ENCODE measurements at regions not wholly inside any gene's neighbourhood (a gene's known extent, or its start where the extent isn't known, plus 50 kb on each side); places are given as distances from the start of the nearest gene placed in this dataset.
"Not testable (repeated sequence)": the region's sequence is repeated elsewhere in the genome, so short reads cannot be mapped to it uniquely, and the experiment has no call there.

DNA sequence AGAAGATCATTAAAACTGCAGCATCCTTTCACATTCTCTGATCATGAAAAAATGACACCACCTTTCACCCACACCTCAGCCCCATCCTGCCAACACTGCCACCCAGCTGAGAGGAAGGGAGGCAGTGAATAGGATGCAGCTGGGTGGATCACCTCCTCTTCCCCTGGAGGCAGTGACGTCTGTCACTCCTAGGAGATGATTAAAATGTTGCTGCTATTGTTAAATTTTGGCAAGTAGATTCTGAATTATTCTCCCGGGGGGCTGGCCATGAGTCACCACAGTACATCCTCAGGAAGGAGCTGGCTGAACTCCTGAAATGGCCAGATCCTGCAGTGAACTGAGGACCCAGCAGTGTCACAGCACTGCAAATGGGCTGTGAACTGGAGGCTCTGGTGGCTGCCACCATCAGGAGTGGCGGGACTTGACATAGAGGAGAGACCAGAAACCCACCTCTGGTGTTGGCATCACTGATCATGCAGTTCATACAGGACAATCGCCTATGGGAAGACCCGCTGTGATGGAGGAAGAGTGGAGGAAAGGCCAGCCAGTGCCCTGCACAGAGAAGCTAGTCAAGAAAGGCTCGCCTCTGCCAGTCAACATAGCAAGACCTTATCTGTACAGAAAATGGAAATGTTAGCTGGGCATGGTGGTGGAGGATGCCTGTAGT is 199.1 kb downstream of the FAM43A start:
- DNase-seq (ENCODE audit: low spot score): no peak

GRCh38 chr3:194885766-194886165 is 200.1 kb downstream of the FAM43A start:
- DNase-seq (ENCODE audit: low spot score): no peak

- DNase-seq (ENCODE audit: low spot score): no peak
These were observed 201.2 kb downstream of the FAM43A start for GRCh38 chr3:194886836-194887235.

- not testable (repeated sequence) for DNase-seq (ENCODE audit: low spot score)
These were observed 202.4 kb downstream of the FAM43A start for GRCh38 chr3:194888062-194888461.

GRCh38 chr3:194888916-194889315 is 203.2 kb downstream of the FAM43A start:
- no peak for DNase-seq (ENCODE audit: low spot score)

- no peak for DNase-seq (ENCODE audit: low spot score)
These were observed 204.4 kb downstream of the FAM43A start for GRCh38 chr3:194890091-194890490.

GRCh38 chr3:194893121-194893987 is 207.7 kb downstream of the FAM43A start:
- no peak for DNase-seq (ENCODE audit: low spot score)

- no peak for DNase-seq (ENCODE audit: low spot score)
These were observed 208.9 kb downstream of the FAM43A start for GRCh38 chr3:194894538-194894937.

DNA sequence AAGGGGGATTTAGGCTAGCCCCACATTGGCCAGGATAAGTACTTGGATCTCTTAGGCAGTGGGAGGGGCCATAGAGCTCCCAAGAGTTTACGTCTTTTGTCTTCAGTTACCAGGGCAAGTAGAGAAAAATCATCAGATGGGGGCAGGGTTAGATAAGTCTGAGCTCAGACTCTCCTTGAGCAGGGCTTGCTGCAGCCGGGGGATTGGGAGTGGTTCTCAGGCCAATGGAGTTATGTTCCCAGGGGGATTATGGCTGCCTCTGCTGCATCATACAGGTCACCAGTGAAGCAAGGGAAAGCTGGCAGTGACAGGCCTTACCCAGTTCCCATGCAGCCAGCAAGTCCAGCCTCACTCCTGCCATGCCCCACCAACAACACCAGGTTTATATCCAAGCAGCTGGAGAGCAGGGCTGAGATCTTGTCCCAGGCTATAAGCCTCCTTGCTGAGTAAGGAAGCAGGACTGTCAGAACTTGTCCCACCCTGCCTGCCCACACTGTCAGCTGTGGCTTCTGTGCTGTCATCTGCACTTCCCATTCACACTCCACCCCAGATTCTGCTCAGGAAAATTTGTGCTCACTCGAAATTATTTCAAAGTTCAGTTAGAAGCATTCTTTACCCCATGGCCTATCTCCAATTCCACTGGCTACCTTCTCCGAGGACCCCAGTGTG is 215.3 kb downstream of the FAM43A start:
- DNase-seq (ENCODE audit: low spot score): no peak

GRCh38 chr3:194903447-194903846 is 217.8 kb downstream of the FAM43A start:
- DNase-seq (ENCODE audit: low spot score): not testable (repeated sequence)

DNA sequence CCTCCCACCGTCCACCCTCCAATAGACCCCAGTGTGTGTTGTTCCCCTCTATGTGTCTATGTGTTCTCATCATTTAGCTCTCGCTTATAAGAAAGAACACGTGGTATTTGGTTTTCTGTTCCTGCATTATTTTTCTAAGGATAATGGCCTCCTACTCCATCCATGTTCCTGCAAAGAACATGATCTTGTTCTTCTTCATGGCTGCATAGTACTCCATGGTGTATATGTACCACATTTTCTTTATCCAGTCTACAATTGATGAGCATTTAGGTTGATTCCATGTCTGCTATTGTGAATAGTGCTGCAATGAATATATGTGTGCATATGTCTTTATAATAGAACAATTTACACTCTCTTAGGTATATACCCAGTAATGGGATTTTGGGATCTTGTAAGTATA is 219.3 kb downstream of the FAM43A start:
- DNase-seq (ENCODE audit: low spot score): not testable (repeated sequence)

- no peak for DNase-seq (ENCODE audit: low spot score)
These were observed 220.0 kb downstream of the FAM43A start for GRCh38 chr3:194905696-194906095.

DNA sequence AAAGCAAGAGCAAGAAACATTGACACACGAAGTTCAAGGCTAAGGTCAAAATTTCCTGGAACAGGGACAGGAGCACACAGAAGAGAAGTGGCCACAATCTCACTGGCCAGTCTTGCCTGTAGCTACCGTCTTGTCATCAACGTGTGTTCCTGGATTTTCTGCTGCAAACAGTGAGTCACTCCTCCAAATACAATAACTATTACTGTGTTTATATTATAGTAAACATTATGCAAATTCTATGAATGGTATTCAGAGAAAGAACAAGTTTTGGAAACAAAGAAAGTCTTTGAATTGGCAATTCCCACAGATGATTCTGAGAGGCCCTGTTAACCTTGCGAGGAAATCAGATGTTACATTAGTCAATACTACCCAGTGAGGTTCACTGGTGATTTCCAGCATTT is 220.5 kb downstream of the FAM43A start:
- no peak for DNase-seq (ENCODE audit: low spot score)

GRCh38 chr3:194906970-194907629 is 221.4 kb downstream of the FAM43A start:
- no peak for DNase-seq (ENCODE audit: low spot score)

DNA sequence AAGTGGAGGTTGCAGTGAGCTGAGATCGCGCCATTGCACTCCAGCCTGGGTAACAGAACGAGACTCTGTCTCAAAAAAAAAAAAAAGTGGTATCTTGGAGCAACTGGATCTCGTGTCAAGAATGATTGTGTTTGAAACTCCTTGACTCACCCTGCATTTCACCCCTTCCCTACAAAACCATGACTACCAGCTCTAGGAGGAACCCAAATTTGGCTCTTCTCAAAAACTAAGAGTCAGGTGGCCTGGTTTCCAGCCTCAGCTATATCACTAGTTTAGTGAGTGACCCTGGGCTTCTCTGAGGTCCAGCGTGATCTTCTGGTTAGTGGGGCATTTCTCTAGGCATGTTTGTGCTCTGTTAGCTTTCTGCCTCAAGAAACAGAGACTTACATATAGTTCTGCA is 222.1 kb downstream of the FAM43A start:
- no peak for DNase-seq (ENCODE audit: low spot score)

- no peak for DNase-seq (ENCODE audit: low spot score)
These were observed 222.8 kb downstream of the FAM43A start for GRCh38 chr3:194908496-194908895.

DNA sequence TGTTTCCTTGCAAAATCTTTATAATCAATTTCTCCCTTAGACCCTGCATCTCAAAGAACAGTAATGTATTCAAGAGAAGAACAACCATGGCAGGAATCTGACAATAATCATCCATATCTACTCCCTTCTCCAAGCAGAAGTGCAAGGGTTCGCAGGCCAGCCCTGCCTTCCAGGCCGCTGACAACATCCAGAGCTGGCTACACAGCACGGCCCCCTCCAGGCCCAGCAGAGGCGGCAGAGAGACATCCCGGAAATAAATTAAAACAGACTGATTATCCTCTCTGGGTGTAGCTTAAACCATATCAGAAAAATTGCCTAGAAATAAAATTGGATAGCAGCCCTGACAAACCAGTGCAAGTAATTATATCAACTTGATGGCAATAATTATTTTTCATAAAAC is 223.3 kb downstream of the FAM43A start:
- DNase-seq (ENCODE audit: low spot score): no peak

- no peak for DNase-seq (ENCODE audit: low spot score)
These were observed 224.8 kb downstream of the FAM43A start for GRCh38 chr3:194910414-194910984.

GRCh38 chr3:194913316-194913715 is 227.6 kb downstream of the FAM43A start:
- DNase-seq (ENCODE audit: low spot score): no peak

DNA sequence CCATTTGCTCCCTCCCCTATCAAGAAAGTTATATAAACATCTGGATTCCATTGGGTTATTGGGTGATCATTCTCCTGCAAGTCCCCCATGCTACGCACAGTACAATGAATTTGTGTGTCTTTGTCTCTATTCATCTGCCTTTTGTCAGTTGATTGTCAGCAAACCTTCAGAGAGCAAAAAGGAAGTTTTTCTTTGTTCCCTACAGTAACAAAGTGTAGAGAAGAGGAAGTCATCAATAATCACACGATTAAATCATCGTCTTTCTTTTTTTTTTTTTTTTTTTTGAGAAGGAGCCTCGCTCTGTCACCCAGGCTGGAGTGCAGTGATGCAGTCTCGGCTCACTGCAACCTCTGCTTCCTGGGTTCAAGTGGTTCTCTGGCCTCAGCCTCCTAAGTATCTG is 239.2 kb downstream of the FAM43A start:
- DNase-seq (ENCODE audit: low spot score): not testable (repeated sequence)

DNA sequence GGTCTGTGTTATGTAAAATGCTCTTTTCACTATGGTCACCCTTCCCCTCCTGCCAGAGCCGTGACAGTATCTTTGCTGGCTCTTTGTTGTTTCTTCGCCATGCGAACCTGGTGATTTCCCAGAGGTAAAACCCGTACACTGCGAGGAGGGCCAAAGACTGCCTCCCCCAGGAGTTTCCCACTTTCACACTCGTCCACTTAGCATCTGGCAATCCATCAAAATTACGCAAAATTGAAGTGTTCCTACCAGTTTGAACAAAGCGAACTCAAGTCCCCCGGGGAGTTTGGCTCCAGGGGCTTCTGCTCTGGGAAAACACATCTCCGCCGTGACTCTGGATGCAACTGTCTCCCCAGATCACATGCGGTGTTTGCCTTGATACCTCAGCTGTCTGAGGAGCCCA is 239.9 kb downstream of the FAM43A start:
- no peak for DNase-seq (ENCODE audit: low spot score)

GRCh38 chr3:194928227-194928626 is 242.5 kb downstream of the FAM43A start:
- DNase-seq (ENCODE audit: low spot score): no peak
